Panc1 (cell line): ENCODE measurements at regions not wholly inside any gene's neighbourhood (a gene's known extent, or its start where the extent isn't known, plus 50 kb on each side); places are given as distances from the start of the nearest gene placed in this dataset.

ENCODE experiments used
- ATAC-seq: fragments of 200-7000 bp; cut with Tn5 transposase; 2 replicates; pipeline ENCODE4 v1.9.1; 2020; ENCODE audit warnings: mild to moderate bottlenecking, moderate library complexity
- BruUV-seq: library from RNA; stranded (reverse); fragments of 400-500 nt; replicated peaks from 2 replicates; lab custom pipeline; 2021; lab: Mats Ljungman, UMichigan
- CTCF ChIA-PET: fragments of 300-600 bp; sonication (Branson Sonifier 250); formaldehyde crosslinking; loops from one replicate; lab custom pipeline; 2022; ENCODE audit warnings: antibody characterized with exemption; lab: Charles Lee
- POLR2A ChIA-PET: fragments of 300-600 bp; sonication (Branson Sonifier 250); formaldehyde crosslinking; loops from one replicate; lab custom pipeline; 2022; ENCODE audit warnings: antibody characterized with exemption; lab: Charles Lee
- DNase-seq: peaks from one replicate; pipeline ENCODE4 v3.0.0-alpha.2; 2010; ENCODE audit warnings: low read depth, low spot score
- H3K27ac ChIP-seq: 2 replicates; pipeline ENCODE4 v1.5.1; 2011; ENCODE audit warnings: mild to moderate bottlenecking, low read length, inconsistent platforms
- H3K27me3 ChIP-seq: fragments of 200-500 bp; sonication (Bioruptor generic); 2 replicates; pipeline ENCODE4 v1.6.0; 2014; ENCODE audit warnings: low read length, inconsistent platforms; ENCODE audit not compliant: control insufficient read depth, insufficient read depth
- H3K36me3 ChIP-seq: fragments of 200-500 bp; sonication (Bioruptor generic); 2 replicates; pipeline ENCODE4 v1.5.1; 2014; ENCODE audit warnings: inconsistent platforms, mild to moderate bottlenecking, low read length, moderate library complexity; ENCODE audit not compliant: control insufficient read depth, insufficient read depth
- H3K4me1 ChIP-seq: 2 replicates; pipeline ENCODE4 v1.5.1; 2011; ENCODE audit warnings: inconsistent platforms, mild to moderate bottlenecking, low read length, moderate library complexity; ENCODE audit not compliant: control insufficient read depth, insufficient read depth
- H3K4me3 ChIP-seq, 2 experiments: 2 replicates each; pipeline ENCODE4 v1.5.1; 2011 to 2012; ENCODE audit warnings: low read depth in 2 of 2, low read length in 2 of 2, mild to moderate bottlenecking in 2 of 2, inconsistent platforms in 1 of 2, moderate library complexity in 1 of 2
- H3K9me3 ChIP-seq: fragments of 200-500 bp; sonication (Bioruptor generic); 2 replicates; pipeline ENCODE4 v1.5.1; 2014; ENCODE audit warnings: low read depth, mild to moderate bottlenecking, inconsistent platforms, low read length, moderate library complexity; ENCODE audit not compliant: control insufficient read depth, insufficient read depth
- CTCF ChIP-seq: fragments of 450-650 bp; IDR thresholded peaks from 2 replicates; pipeline ENCODE4 v1.5.1; 2017; ENCODE audit warnings: mild to moderate bottlenecking
- POLR2AphosphoS5 ChIP-seq: IDR thresholded peaks from 2 replicates; pipeline ENCODE4 v1.6.1; 2012; ENCODE audit warnings: mild to moderate bottlenecking, low read depth, low read length, moderate library complexity
- REST ChIP-seq, 2 experiments: IDR thresholded peaks; 2 replicates each; pipeline ENCODE4 v1.6.1; 2011 to 2012; ENCODE audit warnings: low read depth in 2 of 2, control low read depth in 1 of 2, low read length in 1 of 2, mild to moderate bottlenecking in 1 of 2, moderate library complexity in 1 of 2; ENCODE audit not compliant: insufficient read depth in 1 of 2
- SIN3A ChIP-seq: IDR thresholded peaks from 2 replicates; pipeline ENCODE4 v1.6.1; 2012; ENCODE audit warnings: low read depth, mild to moderate bottlenecking, low read length, moderate library complexity, borderline replicate concordance; ENCODE audit not compliant: insufficient read depth
- TCF7L2 ChIP-seq: IDR thresholded peaks from 2 replicates; pipeline ENCODE4 v1.6.1; 2011; ENCODE audit warnings: mild to moderate bottlenecking, low read depth, low read length, inconsistent platforms
- in situ Hi-C: cut with HindIII; loops from 2 replicates; pipeline ENCODE4 v1.10.0; 2016; ENCODE audit warnings: low sequenced_read_pairs, low pct_unique_long_range_greater_than_20kb
- intact Hi-C: fragments of 100-400 bp; cut with micrococcal nuclease; formaldehyde crosslinking; loops from one replicate; pipeline ENCODE4 v1.10.0; 2022; ENCODE audit not compliant: unreplicated experiment

- ATAC-seq: no peak
Measured at GRCh38 chr12:28066879-28067278, 94.3 kb upstream of the PTHLH start.

GRCh38 chr12:28068467-28068866 lies 95.9 kb upstream of the PTHLH start:
- POLR2A ChIA-PET: interaction anchor here (0.7 kb wide), 1 partner anchor 112 kb away, joined by 3 read pairs; no protein-coding TSS in a partner anchor
- H3K9me3 ChIP-seq: no peaks in the 10 kb centered on the region
- no peak for TF ChIP-seq POLR2AphosphoS5
- no peak for TF ChIP-seq CTCF
- TF ChIP-seq SIN3A: no peak
- no peak for TF ChIP-seq REST (IDR thresholded peaks at IDR 0.05; ENCODE audit: insufficient read depth in 1 of 2, low read depth in 2 of 2, low read length in 1 of 2)
- TF ChIP-seq TCF7L2: no peak
- no TSS peak for BruUV-seq
- no peaks in the 10 kb centered on the region for H3K4me1 ChIP-seq
- CTCF ChIA-PET: no interaction called here
- no peak overlapping the region for H3K27ac ChIP-seq
- H3K4me3 ChIP-seq: no peak overlapping the region
- H3K27me3 ChIP-seq: no peaks in the 10 kb centered on the region
- H3K36me3 ChIP-seq: no peaks in the 10 kb centered on the region
- ATAC-seq (no peak), DNase-seq (no peak)
- in situ Hi-C loops (no loop called here), intact Hi-C loops (no loop called here)

More at GRCh38 chr12:28066879-28067278, 94.3 kb upstream of the PTHLH start:
- Histone ChIP-seq H3K4me3 (no peak overlapping the region), H3K9me3 (no peaks in the 10 kb centered on the region), H3K4me1 (no peaks in the 10 kb centered on the region), H3K36me3 (no peaks in the 10 kb centered on the region), H3K27ac (no peak overlapping the region), H3K27me3 (no peaks in the 10 kb centered on the region)
- TF ChIP-seq CTCF (no peak), TCF7L2 (no peak), REST (IDR thresholded peaks at IDR 0.05; ENCODE audit: insufficient read depth in 1 of 2, low read depth in 2 of 2, low read length in 1 of 2) (no peak), SIN3A (no peak), POLR2AphosphoS5 (no peak)
- intact Hi-C loops (no loop called here), in situ Hi-C loops (no loop called here)
- DNase-seq: no peak
- ChIA-PET POLR2A (no interaction called here), CTCF (interaction anchor here (0.6 kb wide), 1 partner anchor 45 kb away, joined by 3 read pairs; no protein-coding TSS in a partner anchor)
- BruUV-seq: no TSS peak
